GM23338 (cell line): ENCODE measurements at regions not wholly inside any gene's neighbourhood (a gene's known extent, or its start where the extent isn't known, plus 50 kb on each side); places are given as distances from the start of the nearest gene placed in this dataset.

Source experiments
- ATAC-seq: fragments of 200-7000 bp; cut with Tn5 transposase; 3 replicates; pipeline ENCODE4 v1.9.1; 2020
- DNase-seq: peaks from one replicate; pipeline ENCODE4 v3.0.0-alpha.2; 2015; ENCODE audit warnings: low spot score
- H2AFZ ChIP-seq: fragments of 200-600 bp; sonication (generic); 2 replicates; pipeline ENCODE4 v1.8.0; 2016; ENCODE audit warnings: antibody characterized with exemption, mild to moderate bottlenecking, moderate library complexity
- H3F3A ChIP-seq: fragments of 200-600 bp; sonication (generic); replicated peaks from 2 replicates; pipeline ENCODE4 v1.8.0; 2017; ENCODE audit warnings: antibody characterized with exemption, mixed run types, low read depth
- H3K27ac ChIP-seq: fragments of 200-600 bp; sonication (generic); 2 replicates; pipeline ENCODE4 v1.6.1; 2016; ENCODE audit warnings: low read depth
- H3K27me3 ChIP-seq: fragments of 200-600 bp; sonication (generic); 2 replicates; pipeline ENCODE4 v1.8.0; 2016; ENCODE audit warnings: mild to moderate bottlenecking, mixed run types, moderate library complexity; ENCODE audit not compliant: insufficient read depth
- H3K36me3 ChIP-seq: fragments of 200-600 bp; sonication (generic); 2 replicates; pipeline ENCODE4 v1.8.0; 2016; ENCODE audit warnings: mild to moderate bottlenecking; ENCODE audit not compliant: insufficient read depth
- H3K4me1 ChIP-seq: fragments of 200-600 bp; sonication (generic); 2 replicates; pipeline ENCODE4 v1.8.0; 2016; ENCODE audit warnings: mild to moderate bottlenecking, moderate library complexity; ENCODE audit not compliant: insufficient read depth
- H3K4me2 ChIP-seq: fragments of 200-600 bp; sonication (generic); 2 replicates; pipeline ENCODE4 v1.7.1; 2017; ENCODE audit warnings: mixed run types
- H3K4me3 ChIP-seq: fragments of 200-600 bp; sonication (generic); 2 replicates; pipeline ENCODE4 v1.6.1; 2016; ENCODE audit warnings: mixed run types
- H3K79me2 ChIP-seq: fragments of 200-600 bp; sonication (generic); replicated peaks from 2 replicates; pipeline ENCODE4 v1.8.0; 2017; ENCODE audit warnings: mild to moderate bottlenecking; ENCODE audit not compliant: insufficient read depth
- H3K9me2 ChIP-seq: fragments of 200-600 bp; sonication (generic); 2 replicates; pipeline ENCODE4 v1.8.0; 2017; ENCODE audit not compliant: insufficient read depth
- H4K20me1 ChIP-seq: fragments of 200-600 bp; sonication (generic); replicated peaks from 2 replicates; pipeline ENCODE4 v1.8.0; 2017; ENCODE audit warnings: mild to moderate bottlenecking; ENCODE audit not compliant: insufficient read depth
- H3K27ac Mint-ChIP-seq: 2 replicates; pipeline ENCODE4 v1.8.0; 2020; ENCODE audit warnings: inconsistent platforms, mild to moderate bottlenecking, moderate library complexity, mixed read lengths
- H3K27me3 Mint-ChIP-seq: 3 replicates; pipeline ENCODE4 v1.8.0; 2022; ENCODE audit warnings: low read depth, mild to moderate bottlenecking, moderate library complexity, mixed read lengths, inconsistent platforms; ENCODE audit not compliant: insufficient read depth, poor library complexity
- H3K36me3 Mint-ChIP-seq: 3 replicates; pipeline ENCODE4 v1.8.0; 2021; ENCODE audit warnings: low read depth, mild to moderate bottlenecking, inconsistent platforms, moderate library complexity, mixed read lengths
- H3K4me1 Mint-ChIP-seq: 3 replicates; pipeline ENCODE4 v1.8.0; 2020; ENCODE audit warnings: mild to moderate bottlenecking, inconsistent platforms, mixed read lengths
- H3K4me3 Mint-ChIP-seq: 3 replicates; pipeline ENCODE4 v1.8.0; 2021; ENCODE audit warnings: moderate library complexity, mild to moderate bottlenecking, inconsistent platforms, mixed read lengths
- H3K9me3 Mint-ChIP-seq: 3 replicates; pipeline ENCODE4 v1.8.0; 2020; ENCODE audit warnings: moderate library complexity, mild to moderate bottlenecking, inconsistent platforms, mixed read lengths
- CREB1 ChIP-seq: fragments of 250-450 bp; sonication (Bioruptor Pico); IDR thresholded peaks from 2 replicates; pipeline ENCODE4 v1.5.0; 2020; ENCODE audit warnings: low read depth, mild to moderate bottlenecking, moderate library complexity
- EZH2 ChIP-seq: fragments of 200-600 bp; sonication (generic); IDR thresholded peaks from one replicate; pipeline ENCODE4 v1.8.0; 2017; ENCODE audit warnings: antibody characterized with exemption, mild to moderate bottlenecking, low read depth; ENCODE audit not compliant: unreplicated experiment
- EZH2phosphoT487 ChIP-seq: fragments of 200-600 bp; sonication (generic); IDR thresholded peaks from one replicate; pipeline ENCODE4 v1.8.1; 2018; ENCODE audit warnings: antibody characterized with exemption; ENCODE audit not compliant: unreplicated experiment
- JUNB ChIP-seq: IDR thresholded peaks from one replicate; pipeline ENCODE4 v1.6.1; 2016; ENCODE audit warnings: antibody characterized with exemption; ENCODE audit not compliant: unreplicated experiment
- NANOG ChIP-seq: IDR thresholded peaks from 2 replicates; pipeline ENCODE4 v1.6.1; 2016; ENCODE audit warnings: antibody characterized with exemption, borderline replicate concordance
- POLR2AphosphoS5 ChIP-seq: IDR thresholded peaks from 2 replicates; pipeline ENCODE4 v1.6.1; 2016; ENCODE audit warnings: antibody characterized with exemption, low read depth
- REST ChIP-seq: IDR thresholded peaks from one replicate; pipeline ENCODE4 v1.6.1; 2018; ENCODE audit warnings: antibody characterized with exemption; ENCODE audit not compliant: unreplicated experiment
- STAT1 ChIP-seq: IDR thresholded peaks from one replicate; pipeline ENCODE4 v1.6.1; 2016; ENCODE audit warnings: antibody characterized with exemption; ENCODE audit not compliant: unreplicated experiment
- ZNF114 ChIP-seq: fragments of 250-450 bp; sonication (Bioruptor Pico); IDR thresholded peaks from 2 replicates; pipeline ENCODE4 v1.5.0; 2020; ENCODE audit warnings: mild to moderate bottlenecking, moderate library complexity
- ZNF331 ChIP-seq: fragments of 250-450 bp; sonication (Bioruptor Pico); IDR thresholded peaks from 2 replicates; pipeline ENCODE4 v1.5.0; 2020; ENCODE audit warnings: low read depth, mild to moderate bottlenecking, moderate library complexity
- TF ChIP-seq, protein P1 (sequence below): fragments of 250-450 bp; sonication (Bioruptor Pico); IDR thresholded peaks from 2 replicates; pipeline ENCODE4 v1.5.0; 2020; ENCODE audit warnings: mild to moderate bottlenecking, moderate library complexity
- TF ChIP-seq, protein P2 (sequence below), 2 experiments: fragments of 200-600 bp in 1 of 2; sonication (generic) in 1 of 2; conservative IDR thresholded peaks; 2 replicates each; pipeline versions ENCODE4 v1.5.1 to v1.6.1; 2016 to 2017; ENCODE audit warnings: antibody characterized with exemption in 2 of 2, low read depth in 2 of 2, mild to moderate bottlenecking in 2 of 2, moderate library complexity in 1 of 2
- TF ChIP-seq, protein P3 (sequence below): IDR thresholded peaks from 2 replicates; pipeline ENCODE4 v1.6.1; 2016; ENCODE audit warnings: antibody characterized with exemption

- Histone ChIP-seq H3K9me2 (no peaks in the 10 kb centered on the region), H3K4me1 (no peaks in the 10 kb centered on the region), H4K20me1 (no peaks in the 10 kb centered on the region), H3K4me2 (no peak overlapping the region), H3K36me3 (no peaks in the 10 kb centered on the region), H3K27ac (no peak overlapping the region), H3K4me3 (no peak overlapping the region), H2AFZ (no peak overlapping the region), H3K79me2 (no peaks in the 10 kb centered on the region), H3F3A (no peaks in the 10 kb centered on the region), H3K27me3 (no peaks in the 10 kb centered on the region)
- Mint-ChIP-seq H3K36me3 (no peaks in the 10 kb centered on the region), H3K27ac (no peak overlapping the region), H3K4me3 (no peak overlapping the region), H3K27me3 (no peaks in the 10 kb centered on the region), H3K9me3 (no peaks in the 10 kb centered on the region), H3K4me1 (peaks cover 2% of the 10 kb centered on the region; the same call in 1 of the 3 replicates)
- ATAC-seq (no peak), DNase-seq (peak; percentile 26)
- TF ChIP-seq EZH2 (no peak), EZH2phosphoT487 (no peak), POLR2AphosphoS5 (no peak), REST (no peak), STAT1 (no peak), ZNF331 (CRISPR knock-in tag) (no peak), NANOG (no peak), JUNB (no peak), ZNF114 (CRISPR knock-in tag) (no peak), CREB1 (CRISPR knock-in tag) (no peak)
- TF ChIP-seq, protein P1, sequence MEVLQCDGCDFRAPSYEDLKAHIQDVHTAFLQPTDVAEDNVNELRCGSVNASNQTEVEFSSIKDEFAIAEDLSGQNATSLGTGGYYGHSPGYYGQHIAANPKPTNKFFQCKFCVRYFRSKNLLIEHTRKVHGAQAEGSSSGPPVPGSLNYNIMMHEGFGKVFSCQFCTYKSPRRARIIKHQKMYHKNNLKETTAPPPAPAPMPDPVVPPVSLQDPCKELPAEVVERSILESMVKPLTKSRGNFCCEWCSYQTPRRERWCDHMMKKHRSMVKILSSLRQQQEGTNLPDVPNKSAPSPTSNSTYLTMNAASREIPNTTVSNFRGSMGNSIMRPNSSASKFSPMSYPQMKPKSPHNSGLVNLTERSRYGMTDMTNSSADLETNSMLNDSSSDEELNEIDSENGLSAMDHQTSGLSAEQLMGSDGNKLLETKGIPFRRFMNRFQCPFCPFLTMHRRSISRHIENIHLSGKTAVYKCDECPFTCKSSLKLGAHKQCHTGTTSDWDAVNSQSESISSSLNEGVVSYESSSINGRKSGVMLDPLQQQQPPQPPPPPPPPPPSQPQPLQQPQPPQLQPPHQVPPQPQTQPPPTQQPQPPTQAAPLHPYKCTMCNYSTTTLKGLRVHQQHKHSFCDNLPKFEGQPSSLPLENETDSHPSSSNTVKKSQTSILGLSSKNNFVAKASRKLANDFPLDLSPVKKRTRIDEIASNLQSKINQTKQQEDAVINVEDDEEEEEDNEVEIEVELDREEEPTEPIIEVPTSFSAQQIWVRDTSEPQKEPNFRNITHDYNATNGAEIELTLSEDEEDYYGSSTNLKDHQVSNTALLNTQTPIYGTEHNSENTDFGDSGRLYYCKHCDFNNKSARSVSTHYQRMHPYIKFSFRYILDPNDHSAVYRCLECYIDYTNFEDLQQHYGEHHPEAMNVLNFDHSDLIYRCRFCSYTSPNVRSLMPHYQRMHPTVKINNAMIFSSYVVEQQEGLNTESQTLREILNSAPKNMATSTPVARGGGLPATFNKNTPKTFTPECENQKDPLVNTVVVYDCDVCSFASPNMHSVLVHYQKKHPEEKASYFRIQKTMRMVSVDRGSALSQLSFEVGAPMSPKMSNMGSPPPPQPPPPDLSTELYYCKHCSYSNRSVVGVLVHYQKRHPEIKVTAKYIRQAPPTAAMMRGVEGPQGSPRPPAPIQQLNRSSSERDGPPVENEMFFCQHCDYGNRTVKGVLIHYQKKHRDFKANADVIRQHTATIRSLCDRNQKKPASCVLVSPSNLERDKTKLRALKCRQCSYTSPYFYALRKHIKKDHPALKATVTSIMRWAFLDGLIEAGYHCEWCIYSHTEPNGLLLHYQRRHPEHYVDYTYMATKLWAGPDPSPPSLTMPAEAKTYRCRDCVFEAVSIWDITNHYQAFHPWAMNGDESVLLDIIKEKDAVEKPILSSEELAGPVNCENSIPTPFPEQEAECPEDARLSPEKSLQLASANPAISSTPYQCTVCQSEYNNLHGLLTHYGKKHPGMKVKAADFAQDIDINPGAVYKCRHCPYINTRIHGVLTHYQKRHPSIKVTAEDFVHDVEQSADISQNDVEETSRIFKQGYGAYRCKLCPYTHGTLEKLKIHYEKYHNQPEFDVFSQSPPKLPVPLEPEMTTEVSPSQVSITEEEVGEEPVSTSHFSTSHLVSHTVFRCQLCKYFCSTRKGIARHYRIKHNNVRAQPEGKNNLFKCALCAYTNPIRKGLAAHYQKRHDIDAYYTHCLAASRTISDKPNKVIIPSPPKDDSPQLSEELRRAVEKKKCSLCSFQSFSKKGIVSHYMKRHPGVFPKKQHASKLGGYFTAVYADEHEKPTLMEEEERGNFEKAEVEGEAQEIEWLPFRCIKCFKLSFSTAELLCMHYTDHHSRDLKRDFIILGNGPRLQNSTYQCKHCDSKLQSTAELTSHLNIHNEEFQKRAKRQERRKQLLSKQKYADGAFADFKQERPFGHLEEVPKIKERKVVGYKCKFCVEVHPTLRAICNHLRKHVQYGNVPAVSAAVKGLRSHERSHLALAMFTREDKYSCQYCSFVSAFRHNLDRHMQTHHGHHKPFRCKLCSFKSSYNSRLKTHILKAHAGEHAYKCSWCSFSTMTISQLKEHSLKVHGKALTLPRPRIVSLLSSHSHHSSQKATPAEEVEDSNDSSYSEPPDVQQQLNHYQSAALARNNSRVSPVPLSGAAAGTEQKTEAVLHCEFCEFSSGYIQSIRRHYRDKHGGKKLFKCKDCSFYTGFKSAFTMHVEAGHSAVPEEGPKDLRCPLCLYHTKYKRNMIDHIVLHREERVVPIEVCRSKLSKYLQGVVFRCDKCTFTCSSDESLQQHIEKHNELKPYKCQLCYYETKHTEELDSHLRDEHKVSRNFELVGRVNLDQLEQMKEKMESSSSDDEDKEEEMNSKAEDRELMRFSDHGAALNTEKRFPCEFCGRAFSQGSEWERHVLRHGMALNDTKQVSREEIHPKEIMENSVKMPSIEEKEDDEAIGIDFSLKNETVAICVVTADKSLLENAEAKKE: no peak
- TF ChIP-seq, protein P2, sequence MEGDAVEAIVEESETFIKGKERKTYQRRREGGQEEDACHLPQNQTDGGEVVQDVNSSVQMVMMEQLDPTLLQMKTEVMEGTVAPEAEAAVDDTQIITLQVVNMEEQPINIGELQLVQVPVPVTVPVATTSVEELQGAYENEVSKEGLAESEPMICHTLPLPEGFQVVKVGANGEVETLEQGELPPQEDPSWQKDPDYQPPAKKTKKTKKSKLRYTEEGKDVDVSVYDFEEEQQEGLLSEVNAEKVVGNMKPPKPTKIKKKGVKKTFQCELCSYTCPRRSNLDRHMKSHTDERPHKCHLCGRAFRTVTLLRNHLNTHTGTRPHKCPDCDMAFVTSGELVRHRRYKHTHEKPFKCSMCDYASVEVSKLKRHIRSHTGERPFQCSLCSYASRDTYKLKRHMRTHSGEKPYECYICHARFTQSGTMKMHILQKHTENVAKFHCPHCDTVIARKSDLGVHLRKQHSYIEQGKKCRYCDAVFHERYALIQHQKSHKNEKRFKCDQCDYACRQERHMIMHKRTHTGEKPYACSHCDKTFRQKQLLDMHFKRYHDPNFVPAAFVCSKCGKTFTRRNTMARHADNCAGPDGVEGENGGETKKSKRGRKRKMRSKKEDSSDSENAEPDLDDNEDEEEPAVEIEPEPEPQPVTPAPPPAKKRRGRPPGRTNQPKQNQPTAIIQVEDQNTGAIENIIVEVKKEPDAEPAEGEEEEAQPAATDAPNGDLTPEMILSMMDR (conservative IDR thresholded peaks at IDR 0.05; ENCODE audit: low read depth in 2 of 2): no peak
- TF ChIP-seq, protein P3, sequence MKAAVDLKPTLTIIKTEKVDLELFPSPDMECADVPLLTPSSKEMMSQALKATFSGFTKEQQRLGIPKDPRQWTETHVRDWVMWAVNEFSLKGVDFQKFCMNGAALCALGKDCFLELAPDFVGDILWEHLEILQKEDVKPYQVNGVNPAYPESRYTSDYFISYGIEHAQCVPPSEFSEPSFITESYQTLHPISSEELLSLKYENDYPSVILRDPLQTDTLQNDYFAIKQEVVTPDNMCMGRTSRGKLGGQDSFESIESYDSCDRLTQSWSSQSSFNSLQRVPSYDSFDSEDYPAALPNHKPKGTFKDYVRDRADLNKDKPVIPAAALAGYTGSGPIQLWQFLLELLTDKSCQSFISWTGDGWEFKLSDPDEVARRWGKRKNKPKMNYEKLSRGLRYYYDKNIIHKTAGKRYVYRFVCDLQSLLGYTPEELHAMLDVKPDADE: no peak
Measured at GRCh38 chr5:105630803-105631202, 2039.9 kb downstream of the EFNA5 start.
